GM19463 (cell line): ENCODE measurements at regions not wholly inside any gene's neighbourhood (a gene's known extent, or its start where the extent isn't known, plus 50 kb on each side); places are given as distances from the start of the nearest gene placed in this dataset.
"Not testable (repeated sequence)": the region's sequence is repeated elsewhere in the genome, so short reads cannot be mapped to it uniquely, and the experiment has no call there.

Source experiments
- ATAC-seq: cut with Tn5 transposase; IDR thresholded peaks from one replicate; pipeline ENCODE4 v1.9.1; 2021; ENCODE audit warnings: mild to moderate bottlenecking, moderate library complexity; ENCODE audit not compliant: unreplicated experiment

DNA sequence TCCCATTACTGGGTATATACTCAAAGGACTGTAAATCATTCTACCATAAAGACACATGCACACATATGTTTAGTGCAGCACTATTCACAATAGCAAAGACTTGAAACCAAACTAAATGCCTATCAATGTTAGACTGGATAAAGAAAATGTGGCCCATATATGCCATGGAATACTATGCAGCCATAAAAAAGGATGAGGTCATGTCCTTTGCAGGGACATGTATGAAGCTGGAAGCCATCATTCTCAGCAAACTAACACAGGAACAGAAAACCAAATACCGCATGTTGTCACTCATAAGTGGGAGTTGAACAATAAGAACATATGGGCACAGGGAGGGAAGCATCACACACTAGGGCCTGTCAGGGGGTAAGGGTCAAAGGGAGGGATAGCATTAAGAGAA, 1172.4 kb upstream of the ADGRB3 start:
- ATAC-seq, result not testable (repeated sequence)

GRCh38 chr6:67459556-67459955, 1175.5 kb upstream of the ADGRB3 start:
- ATAC-seq, result no peak

DNA sequence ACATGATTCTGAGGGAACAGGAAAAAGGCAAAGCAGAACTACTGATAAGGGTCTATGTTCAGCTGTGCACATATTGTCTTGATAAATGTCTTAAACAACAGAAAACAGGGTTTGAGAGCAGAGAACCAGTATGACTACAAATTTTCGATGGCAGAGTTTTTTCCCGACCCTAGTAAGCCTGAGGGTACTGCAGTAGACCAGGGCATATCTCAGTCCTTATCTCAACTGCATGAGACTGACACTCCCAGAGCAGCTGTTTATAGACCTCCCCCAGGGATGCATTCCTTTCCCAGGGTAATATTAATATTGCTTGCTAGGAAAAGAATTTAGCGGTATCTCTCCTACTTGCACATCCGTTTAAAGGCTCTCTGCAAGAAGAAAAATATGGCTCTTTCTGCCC, 1176.8 kb upstream of the ADGRB3 start:
- no peak for ATAC-seq

DNA sequence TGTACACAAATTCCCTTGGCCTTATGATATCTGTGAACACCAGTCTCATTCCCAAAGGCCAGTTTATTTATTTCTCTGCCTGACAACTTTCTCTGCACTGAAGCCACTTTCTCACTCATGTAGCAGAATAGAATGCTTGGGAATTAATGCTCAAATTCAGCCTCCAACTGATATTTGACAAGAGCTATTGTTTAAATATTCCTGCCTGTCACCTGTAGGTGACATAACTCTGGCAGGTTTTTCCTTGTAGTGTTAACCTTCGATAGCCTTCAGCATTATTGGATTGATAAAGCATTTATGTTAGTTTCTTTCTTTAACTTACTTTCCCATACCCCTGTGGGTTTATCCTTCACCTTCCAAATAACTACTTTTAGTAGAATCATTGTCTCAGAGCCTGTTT, 1183.2 kb upstream of the ADGRB3 start:
- no peak for ATAC-seq

- no peak for ATAC-seq
Observed at GRCh38 chr6:67450641-67451040, 1184.4 kb upstream of the ADGRB3 start.

DNA sequence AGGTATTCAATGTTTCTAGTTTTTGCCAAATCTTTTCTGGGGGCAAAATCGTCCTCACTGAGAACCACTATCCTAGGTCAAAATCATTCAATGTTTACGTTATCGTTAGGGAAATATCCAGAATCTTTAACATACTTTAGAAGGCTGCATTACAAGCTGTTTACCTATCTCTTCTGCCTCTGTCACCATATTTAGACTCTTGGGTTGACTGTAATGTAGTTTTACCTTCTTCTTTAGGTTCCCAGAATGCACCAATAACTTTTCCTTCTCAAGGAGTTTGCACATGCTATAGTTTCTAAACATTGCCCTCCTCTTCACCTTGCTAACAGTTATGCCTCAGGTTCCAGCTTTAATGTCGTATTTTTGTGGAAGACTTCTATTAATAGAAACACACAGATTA, 1185.5 kb upstream of the ADGRB3 start:
- no peak for ATAC-seq

- ATAC-seq, result no peak
Observed at GRCh38 chr6:67433124-67433523, 1202.0 kb upstream of the ADGRB3 start.

DNA sequence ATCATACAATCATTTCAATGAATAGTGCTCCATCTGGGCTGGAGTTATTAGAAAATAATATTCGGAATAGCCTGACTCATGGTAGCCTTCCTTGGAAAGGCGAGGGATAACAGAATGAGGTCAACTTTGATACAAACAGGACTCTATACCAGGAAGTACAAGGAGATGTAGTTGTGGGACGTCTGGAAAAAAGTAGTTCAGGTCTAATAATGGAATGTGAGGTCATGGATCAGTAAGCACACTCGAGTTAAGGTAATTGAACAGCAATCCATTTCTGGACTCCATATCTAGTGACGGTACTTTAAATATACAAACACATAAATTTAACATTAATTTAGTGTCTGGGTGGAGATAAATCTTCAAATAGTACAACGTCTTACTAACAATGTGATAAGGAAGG, 1204.0 kb upstream of the ADGRB3 start:
- ATAC-seq, result no peak

DNA sequence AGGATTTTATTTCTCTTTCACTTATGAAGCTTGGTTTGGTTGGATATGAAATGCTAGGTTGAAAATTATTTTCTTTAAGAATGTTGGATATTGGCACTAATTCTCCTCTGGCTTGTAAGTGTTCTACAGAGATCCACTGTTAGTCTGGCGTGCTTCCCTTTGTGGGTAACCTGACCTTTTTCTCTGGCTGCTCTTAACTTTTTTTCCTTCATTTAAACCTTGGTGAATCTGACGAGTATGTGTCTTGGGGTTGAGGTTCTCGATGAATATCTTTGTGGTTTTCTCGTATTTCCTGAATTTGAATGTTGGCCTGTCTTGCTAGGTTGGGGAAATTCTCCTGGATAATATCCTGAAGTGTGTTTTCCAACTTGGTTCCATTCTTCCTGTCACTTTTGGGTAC, 1208.4 kb upstream of the ADGRB3 start:
- not testable (repeated sequence) for ATAC-seq

- ATAC-seq, result no peak
Observed at GRCh38 chr6:67412035-67412434, 1223.0 kb upstream of the ADGRB3 start.

DNA sequence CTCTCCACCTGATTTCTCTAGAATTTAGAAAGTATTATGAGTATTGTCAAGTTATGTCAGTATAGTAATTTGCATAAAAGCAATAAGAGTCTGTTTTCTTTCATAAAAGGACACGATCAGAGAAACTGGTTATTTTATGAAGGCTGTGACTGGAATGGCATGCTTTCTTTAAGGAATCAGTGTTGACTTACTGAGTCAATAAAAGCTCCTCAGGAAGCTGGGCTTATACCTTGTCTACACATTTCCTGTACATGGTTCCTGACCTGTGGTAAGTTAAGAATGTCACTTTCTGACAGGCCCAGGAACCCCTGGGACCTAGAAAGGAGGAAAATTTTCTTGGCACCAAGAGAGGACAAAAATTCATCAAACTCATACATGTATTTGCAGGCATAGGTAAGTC, 1224.0 kb upstream of the ADGRB3 start:
- ATAC-seq, result no peak

DNA sequence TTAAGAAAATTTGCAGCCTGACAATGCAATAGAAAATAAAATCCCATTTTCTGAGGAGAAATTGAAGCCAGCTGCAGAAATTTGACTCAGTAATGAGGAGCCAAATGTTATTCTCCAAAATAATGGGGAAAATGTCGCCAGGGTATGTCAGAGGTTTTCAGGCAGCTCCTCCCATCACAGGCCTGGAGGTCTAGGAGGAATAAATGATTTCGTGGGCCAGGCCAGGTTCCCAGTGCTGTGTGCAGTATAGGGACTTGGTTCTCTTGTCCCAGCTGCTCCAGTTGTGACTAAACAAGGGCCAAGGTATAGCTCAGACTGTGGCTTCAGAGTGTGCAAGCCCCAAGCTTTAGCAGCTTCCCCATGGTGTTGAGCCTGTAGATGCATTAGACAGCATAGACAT, 1240.8 kb upstream of the ADGRB3 start:
- ATAC-seq, result no peak

DNA sequence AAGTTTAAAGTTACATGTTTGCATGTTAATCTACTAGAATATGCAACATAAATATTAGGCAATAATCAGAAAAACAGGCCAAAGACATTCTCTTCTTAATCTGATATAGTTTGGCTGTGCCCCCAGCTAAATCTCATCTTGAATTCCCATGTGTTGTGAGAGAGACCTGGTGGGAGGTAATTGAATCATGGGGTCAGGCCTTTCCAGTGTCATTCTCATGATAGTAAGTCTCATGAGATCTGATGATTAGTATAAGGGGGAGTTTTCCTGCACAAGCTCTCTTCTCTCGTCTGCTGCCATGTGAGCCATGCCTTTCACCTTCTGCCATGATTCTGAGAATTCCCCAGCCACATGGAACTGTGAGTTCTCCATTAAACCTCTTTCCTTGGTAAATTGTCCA, 1241.7 kb upstream of the ADGRB3 start:
- no peak for ATAC-seq

GRCh38 chr6:67391955-67392354, 1243.1 kb upstream of the ADGRB3 start:
- no peak for ATAC-seq

- no peak for ATAC-seq
Observed at GRCh38 chr6:67369679-67370078, 1265.4 kb upstream of the ADGRB3 start.

DNA sequence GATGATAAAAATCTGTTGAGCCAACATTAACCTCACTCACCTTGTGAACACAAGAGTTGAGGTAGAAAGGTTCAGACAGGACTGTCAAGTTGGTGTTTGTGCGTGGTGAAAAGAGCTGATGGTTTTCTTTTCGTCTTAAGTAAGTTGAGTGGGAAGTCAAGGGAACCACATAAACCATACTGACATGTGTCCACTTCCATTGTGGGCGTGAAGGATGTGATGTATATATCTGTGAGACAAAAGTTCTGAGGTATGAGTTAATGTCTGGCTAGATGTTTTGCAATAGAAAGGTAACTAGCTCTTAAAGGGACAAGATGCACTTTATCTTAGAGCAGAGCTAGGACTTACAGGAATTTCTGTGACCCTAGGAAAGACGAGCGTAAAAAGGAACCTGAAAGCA, 1272.1 kb upstream of the ADGRB3 start:
- no peak for ATAC-seq

DNA sequence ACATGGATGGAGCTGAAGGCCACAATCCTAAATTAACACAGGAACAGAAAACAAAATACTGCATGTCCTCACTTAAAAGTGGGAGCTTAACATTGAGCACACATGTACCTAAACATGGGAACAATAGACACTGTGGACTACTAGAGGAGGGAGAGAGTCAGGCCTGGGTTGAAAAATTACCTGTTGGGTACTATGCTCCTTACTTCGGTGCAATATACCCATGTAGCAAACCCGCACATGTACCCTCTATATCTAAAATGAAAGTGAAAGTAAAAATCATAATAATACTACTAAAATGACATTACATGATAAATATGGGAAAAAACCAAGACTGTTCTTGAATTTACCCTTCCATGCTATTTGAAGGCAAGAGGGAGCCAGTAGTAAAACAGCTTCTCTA, 1273.8 kb upstream of the ADGRB3 start:
- no peak for ATAC-seq

GRCh38 chr6:67358241-67358640, 1276.8 kb upstream of the ADGRB3 start:
- no peak for ATAC-seq

- no peak for ATAC-seq
Observed at GRCh38 chr6:67353861-67354260, 1281.2 kb upstream of the ADGRB3 start.

- no peak for ATAC-seq
Observed at GRCh38 chr6:67352717-67353116, 1282.4 kb upstream of the ADGRB3 start.

DNA sequence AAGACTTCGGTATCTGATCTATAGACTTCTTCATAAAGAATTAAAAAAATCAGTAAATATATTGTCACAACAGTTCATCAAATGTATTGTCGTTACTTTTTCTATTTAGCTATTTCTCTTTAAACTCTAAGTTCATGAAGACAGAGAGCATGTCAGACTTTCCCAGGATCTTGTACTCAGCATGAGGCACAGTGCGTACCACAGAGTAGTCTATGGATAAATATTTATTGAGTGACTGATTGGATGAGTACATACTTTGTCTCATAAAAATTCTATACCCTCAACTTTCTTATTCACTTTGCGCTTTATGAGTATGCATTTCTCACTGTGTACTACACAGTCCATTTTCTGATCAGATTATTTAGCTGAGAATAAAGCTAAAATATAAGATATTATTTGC, 1284.4 kb upstream of the ADGRB3 start:
- no peak for ATAC-seq

- no peak for ATAC-seq
Observed at GRCh38 chr6:67345946-67346345, 1289.1 kb upstream of the ADGRB3 start.

GRCh38 chr6:67336014-67336413, 1299.1 kb upstream of the ADGRB3 start:
- no peak for ATAC-seq

GRCh38 chr6:67331304-67331703, 1303.8 kb upstream of the ADGRB3 start:
- ATAC-seq, result no peak
